HG03095 (cell line): ENCODE measurements at regions not wholly inside any gene's neighbourhood (a gene's known extent, or its start where the extent isn't known, plus 50 kb on each side); places are given as distances from the start of the nearest gene placed in this dataset.

Experiments
- ATAC-seq: cut with Tn5 transposase; IDR thresholded peaks from one replicate; pipeline ENCODE4 v1.9.1; 2021; ENCODE audit warnings: moderate library complexity; ENCODE audit not compliant: unreplicated experiment

GRCh38 chr2:166568409-166568808, 74.4 kb upstream of the SCN7A start:
- ATAC-seq = no peak

- no peak for ATAC-seq
Measured at GRCh38 chr2:166565501-166565900, 71.5 kb upstream of the SCN7A start.

- ATAC-seq = no peak
Measured at GRCh38 chr2:166563894-166564293, 69.8 kb upstream of the SCN7A start.

- ATAC-seq = no peak
Measured at GRCh38 chr2:166560022-166560421, 66.0 kb upstream of the SCN7A start.

GRCh38 chr2:166550923-166551322, 56.9 kb upstream of the SCN7A start:
- ATAC-seq = no peak

- no peak for ATAC-seq
Measured at GRCh38 chr2:166545473-166545872, 51.4 kb upstream of the SCN7A start.
